Muscle of arm (tissue), 1 donor: ENCODE measurements at regions not wholly inside any gene's neighbourhood (a gene's known extent, or its start where the extent isn't known, plus 50 kb on each side); places are given as distances from the start of the nearest gene placed in this dataset.

Source experiments
- DNase-seq: peaks from one replicate; pipeline ENCODE4 v3.0.0-alpha.2; 2013

GRCh38 chr2:236949089-236949905, 136.4 kb upstream of the COPS8 start:
- no peak for DNase-seq

- DNase-seq = no peak
Observed at GRCh38 chr2:236951830-236952475, 133.7 kb upstream of the COPS8 start.

- no peak for DNase-seq
Observed at GRCh38 chr2:236954641-236955040, 131.0 kb upstream of the COPS8 start.

- no peak for DNase-seq
Observed at GRCh38 chr2:236955521-236956030, 130.1 kb upstream of the COPS8 start.

- DNase-seq = no peak
Observed at GRCh38 chr2:236956031-236956618, 129.6 kb upstream of the COPS8 start.

GRCh38 chr2:236956641-236957040, 129.0 kb upstream of the COPS8 start:
- DNase-seq = no peak

GRCh38 chr2:236959036-236959435, 126.7 kb upstream of the COPS8 start:
- DNase-seq = no peak

- DNase-seq = no peak
Observed at GRCh38 chr2:236959876-236960275, 125.8 kb upstream of the COPS8 start.

- DNase-seq = no peak
Observed at GRCh38 chr2:236960531-236960930, 125.2 kb upstream of the COPS8 start.

GRCh38 chr2:236962816-236963215, 122.9 kb upstream of the COPS8 start:
- no peak for DNase-seq

GRCh38 chr2:236963631-236964182, 122.0 kb upstream of the COPS8 start:
- no peak for DNase-seq

GRCh38 chr2:236964291-236964690, 121.4 kb upstream of the COPS8 start:
- no peak for DNase-seq

GRCh38 chr2:236965021-236965840, 120.5 kb upstream of the COPS8 start:
- DNase-seq = no peak

- no peak for DNase-seq
Observed at GRCh38 chr2:236965841-236966096, 119.9 kb upstream of the COPS8 start.

- DNase-seq = no peak
Observed at GRCh38 chr2:236967499-236967783, 118.2 kb upstream of the COPS8 start.

GRCh38 chr2:236968101-236968879, 117.4 kb upstream of the COPS8 start:
- DNase-seq = no peak

- no peak for DNase-seq
Observed at GRCh38 chr2:236968880-236969534, 116.7 kb upstream of the COPS8 start.

- no peak for DNase-seq
Observed at GRCh38 chr2:236969767-236970655, 115.7 kb upstream of the COPS8 start.

- DNase-seq = no peak
Observed at GRCh38 chr2:236970656-236971010, 115.1 kb upstream of the COPS8 start.
